ENCODE measurements at regions not wholly inside any gene's neighbourhood (a gene's known extent, or its start where the extent isn't known, plus 50 kb on each side); places are given as distances from the start of the nearest gene placed in this dataset.

- no peak for TF ChIP-seq CTCF (conservative IDR thresholded peaks at IDR 0.05)
- peak overlapping the region; percentile 15; the same call in 1 of the 2 replicates for H3K27ac ChIP-seq
These were observed 161.2 kb upstream of the MYL2 start for GRCh38 chr12:111081600-111081999.

DNA sequence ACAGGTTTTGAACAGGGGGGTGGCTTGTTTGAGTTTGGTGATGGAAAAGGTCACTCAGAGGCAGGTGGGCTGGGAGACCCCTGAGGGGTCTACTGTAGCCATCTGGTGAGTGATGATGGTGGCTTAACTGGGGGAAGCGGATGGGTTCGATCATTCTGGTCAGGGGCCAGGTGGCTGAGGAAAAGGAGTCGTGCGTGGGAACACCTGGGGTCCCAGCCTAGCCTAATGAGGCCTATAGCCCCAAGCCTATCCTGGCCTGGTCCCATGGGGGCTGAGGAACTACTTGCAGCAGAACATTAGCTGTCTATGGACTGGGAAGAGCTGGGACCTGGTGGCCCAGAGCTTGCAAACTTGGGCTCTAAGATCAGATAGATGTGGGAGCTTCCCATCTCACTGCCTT, 158.4 kb upstream of the MYL2 start:
- TF ChIP-seq CTCF (conservative IDR thresholded peaks at IDR 0.05) = no peak

DNA sequence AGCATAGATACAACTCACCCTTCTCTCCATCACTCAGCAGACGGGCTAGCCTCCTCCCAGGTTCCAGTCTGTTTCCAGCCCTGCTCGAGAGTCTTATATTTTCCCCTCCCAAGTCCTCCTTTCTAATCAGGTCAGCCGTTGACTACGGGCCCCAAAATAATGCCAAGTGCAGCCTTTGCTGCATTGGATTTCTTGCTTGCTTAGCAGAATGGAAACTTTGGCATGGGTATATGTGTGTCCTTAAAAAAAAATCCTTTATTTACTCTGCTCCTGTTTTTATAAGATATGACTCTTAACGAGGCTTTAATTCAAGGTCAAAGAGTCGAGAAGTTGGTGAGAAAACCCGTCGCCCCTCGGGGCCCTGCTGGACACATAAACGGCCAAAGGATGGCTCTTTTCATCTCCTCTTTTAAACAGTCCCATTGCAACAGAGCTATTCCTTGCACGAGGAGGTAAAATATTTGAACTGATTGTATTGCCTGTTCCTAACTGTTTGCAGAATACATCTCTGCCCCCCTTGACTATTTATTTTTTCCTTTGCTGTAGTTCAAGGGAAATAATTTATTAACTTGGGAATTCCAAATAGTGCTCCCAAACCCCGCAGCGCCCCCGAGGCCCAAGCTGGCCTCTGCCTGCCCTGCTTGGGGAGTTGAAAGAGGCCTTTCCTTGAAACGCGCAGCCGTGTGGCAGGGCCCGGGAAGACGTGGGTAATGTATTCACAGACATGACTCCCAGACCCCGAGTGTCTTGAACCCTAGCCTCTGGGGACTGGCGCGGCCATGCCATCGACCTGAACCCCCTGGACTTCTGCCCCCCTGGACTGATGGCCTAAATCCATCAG, 156.5 kb upstream of the MYL2 start:
- peak overlapping the region; percentile 93 for H3K27ac ChIP-seq

More for the DNA sequence above, 158.4 kb upstream of the MYL2 start:
- H3K27ac ChIP-seq = peak overlapping the region; percentile 93

GRCh38 chr12:111076199-111076598, 155.8 kb upstream of the MYL2 start:
- no peak for TF ChIP-seq CTCF (conservative IDR thresholded peaks at IDR 0.05)
- H3K27ac ChIP-seq = peak overlapping the region; percentile 93

More for the DNA sequence above, 156.5 kb upstream of the MYL2 start:
- TF ChIP-seq CTCF (conservative IDR thresholded peaks at IDR 0.05) = peak; percentile 37

GRCh38 chr12:111074965-111075364, 154.6 kb upstream of the MYL2 start:
- peak overlapping the region; percentile 93 for H3K27ac ChIP-seq
- no peak for TF ChIP-seq CTCF (conservative IDR thresholded peaks at IDR 0.05)

DNA sequence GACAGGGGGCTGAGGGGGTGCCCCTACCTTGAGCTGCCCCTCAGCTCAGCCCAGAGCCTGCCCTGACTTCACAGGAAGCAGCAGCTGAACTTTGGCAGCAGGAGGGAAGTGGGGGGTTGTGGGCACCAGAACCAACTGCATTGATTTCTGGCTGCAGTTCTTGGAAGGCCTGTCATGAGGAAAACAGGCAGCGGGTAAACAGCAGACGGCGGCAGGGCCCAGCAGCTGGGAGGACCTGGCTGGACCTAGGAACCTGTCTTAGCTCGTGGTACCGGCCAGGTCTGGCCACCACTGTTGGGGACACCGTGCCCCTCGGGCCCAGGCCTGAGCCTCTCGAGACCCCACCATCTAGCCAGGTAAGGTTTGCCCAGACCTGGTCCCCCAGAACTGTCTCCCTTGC, 154.2 kb upstream of the MYL2 start:
- peak overlapping the region; percentile 93 for H3K27ac ChIP-seq
- TF ChIP-seq CTCF (conservative IDR thresholded peaks at IDR 0.05) = no peak

DNA sequence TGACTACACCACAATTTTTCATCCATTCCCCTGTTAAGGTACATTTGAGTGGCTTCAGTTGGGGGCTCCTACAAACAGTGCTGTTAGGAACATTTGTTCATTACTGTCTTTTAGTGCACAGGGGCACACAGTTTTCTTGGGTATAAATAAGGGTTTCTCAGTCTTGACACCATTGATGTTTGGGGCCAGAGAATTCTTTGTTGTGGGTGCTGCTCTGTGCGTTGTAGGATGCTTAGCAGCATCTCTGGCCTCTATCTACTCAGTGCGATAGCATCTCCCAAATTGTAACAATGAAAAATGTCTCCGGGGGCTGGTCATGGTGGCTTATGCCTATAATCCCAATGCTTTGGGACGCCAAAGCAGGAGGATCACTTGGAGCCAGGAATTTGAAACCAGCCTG, 153.0 kb upstream of the MYL2 start:
- peak overlapping the region; percentile 93; the same call in 1 of the 2 replicates for H3K27ac ChIP-seq
- no peak for TF ChIP-seq CTCF (conservative IDR thresholded peaks at IDR 0.05)
